SK-N-SH (cell line): ENCODE measurements at regions not wholly inside any gene's neighbourhood (a gene's known extent, or its start where the extent isn't known, plus 50 kb on each side); places are given as distances from the start of the nearest gene placed in this dataset.

Experiments used
- CTCF ChIA-PET: fragments of 300-600, 350-600 bp; formaldehyde crosslinking; extraction: SDS; loops from one replicate; lab custom pipeline; 2021; lab: Yijun Ruan, JAX
- POLR2A ChIA-PET: fragments of 350-600 bp; sonication (Branson Sonifier 250); formaldehyde crosslinking; extraction: SDS; loops from one replicate; lab custom pipeline; 2020; ENCODE audit warnings: antibody characterized with exemption, inconsistent platforms; lab: Yijun Ruan, JAX
- DNase-seq: peaks from one replicate; pipeline ENCODE4 v3.0.0; 2012
- H2AFZ ChIP-seq: fragments of 200-600 bp; sonication (generic); 2 replicates; pipeline ENCODE4 v1.8.1; 2016; ENCODE audit warnings: antibody characterized with exemption, mild to moderate bottlenecking, low read depth
- H3F3A ChIP-seq: fragments of 200-600 bp; sonication (generic); replicated peaks from 2 replicates; pipeline ENCODE3; 2016; ENCODE audit warnings: antibody characterized with exemption, mild to moderate bottlenecking; ENCODE audit not compliant: insufficient read depth
- H3K27ac ChIP-seq, 2 experiments: fragments of 200-500 bp in 1 of 2; fragments of 200-600 bp in 1 of 2; sonication (Bioruptor generic) in 1 of 2; sonication (generic), shearing (Covaris generic) in 1 of 2; 2 replicates each; pipeline versions ENCODE4 v1.5.1 to v1.6.1; 2014 to 2016; ENCODE audit warnings: low read depth in 2 of 2, inconsistent platforms in 1 of 2, low read length in 1 of 2, mild to moderate bottlenecking in 1 of 2, mixed read lengths in 1 of 2
- H3K27me3 ChIP-seq: fragments of 200-600 bp; sonication (generic), shearing (Covaris generic); 2 replicates; pipeline ENCODE4 v1.6.1; 2016; ENCODE audit warnings: mixed run types; ENCODE audit not compliant: insufficient read depth
- H3K36me3 ChIP-seq, 2 experiments: fragments of 200-500 bp in 1 of 2; fragments of 200-600 bp in 1 of 2; sonication (Bioruptor generic) in 1 of 2; sonication (generic) in 1 of 2; replicated peaks in 1 of 2; 2 replicates each; pipeline versions ENCODE3 to v1.5.1; 2014 to 2016; ENCODE audit warnings: low read length in 1 of 2, mild to moderate bottlenecking in 1 of 2; ENCODE audit not compliant: insufficient read depth in 2 of 2, control insufficient read depth in 1 of 2
- H3K4me1 ChIP-seq, 2 experiments: fragments of 200-500 bp in 1 of 2; fragments of 200-600 bp in 1 of 2; sonication (Bioruptor generic) in 1 of 2; sonication (generic), shearing (Covaris generic) in 1 of 2; 2 replicates each; pipeline versions ENCODE4 v1.5.1 to v1.6.1; 2014 to 2016; ENCODE audit warnings: low read depth in 1 of 2, low read length in 1 of 2, mixed run types in 1 of 2; ENCODE audit not compliant: insufficient read depth in 2 of 2, control insufficient read depth in 1 of 2
- H3K4me2 ChIP-seq: fragments of 200-600 bp; sonication (generic), shearing (Covaris generic); 2 replicates; pipeline ENCODE4 v1.6.1; 2017; ENCODE audit warnings: mixed run types
- H3K4me3 ChIP-seq, 2 experiments: fragments of 200-500 bp in 1 of 2; fragments of 200-600 bp in 1 of 2; sonication (Bioruptor generic) in 1 of 2; sonication (generic), shearing (Covaris generic) in 1 of 2; 2 replicates each; pipeline versions ENCODE4 v1.5.1 to v1.8.1; 2014 to 2016; ENCODE audit warnings: low read depth in 2 of 2, inconsistent platforms in 1 of 2, low read length in 1 of 2, mild to moderate bottlenecking in 1 of 2, mixed read lengths in 1 of 2, moderate library complexity in 1 of 2
- H3K79me2 ChIP-seq: fragments of 200-600 bp; sonication (generic); 2 replicates; pipeline ENCODE4 v1.8.1; 2017; ENCODE audit warnings: mild to moderate bottlenecking; ENCODE audit not compliant: insufficient read depth
- H3K9ac ChIP-seq: fragments of 200-600 bp; sonication (generic); 2 replicates; pipeline ENCODE4 v1.6.1; 2017; ENCODE audit warnings: mixed run types
- H3K9me2 ChIP-seq: fragments of 200-600 bp; sonication (generic); 2 replicates; pipeline ENCODE4 v1.6.1; 2017; ENCODE audit warnings: mixed run types
- H3K9me3 ChIP-seq: fragments of 200-600 bp; sonication (generic); 2 replicates; pipeline ENCODE4 v1.6.1; 2017; ENCODE audit warnings: mixed run types, mild to moderate bottlenecking, moderate library complexity
- H4K20me1 ChIP-seq: fragments of 200-600 bp; sonication (generic); 2 replicates; pipeline ENCODE4 v1.6.1; 2017; ENCODE audit warnings: mild to moderate bottlenecking, mixed run types; ENCODE audit not compliant: insufficient read depth
- CHD2 ChIP-seq: fragments of 150-350 bp; IDR thresholded peaks from 2 replicates; pipeline ENCODE4 v1.6.1; 2018; ENCODE audit warnings: low read length; ENCODE audit not compliant: partially characterized antibody
- ELF1 ChIP-seq: IDR thresholded peaks from 2 replicates; pipeline ENCODE4 v1.4.0; 2012
- EP300 ChIP-seq, 2 experiments: IDR thresholded peaks; 2 replicates each; pipeline versions ENCODE4 v1.4.0 to v1.6.1; 2012; ENCODE audit warnings: borderline replicate concordance in 1 of 2, low read depth in 1 of 2, low read length in 1 of 2
- EZH2phosphoT487 ChIP-seq: fragments of 200-600 bp; sonication (generic); IDR thresholded peaks from 2 replicates; pipeline ENCODE4 v1.6.1; 2017; ENCODE audit warnings: low read depth, mixed run types, mild to moderate bottlenecking, antibody characterized with exemption, moderate library complexity, borderline replicate concordance
- FOSL2 ChIP-seq: IDR thresholded peaks from 2 replicates; pipeline ENCODE4 v1.4.0; 2012; ENCODE audit warnings: low read depth, mild to moderate bottlenecking, moderate library complexity, borderline replicate concordance
- FOXM1 ChIP-seq: IDR thresholded peaks from 2 replicates; pipeline ENCODE4 v1.4.0; 2012; ENCODE audit warnings: low read depth, mild to moderate bottlenecking
- GABPA ChIP-seq: IDR thresholded peaks from 2 replicates; pipeline ENCODE4 v1.4.0; 2012; ENCODE audit warnings: low read depth, mild to moderate bottlenecking
- GATA2 ChIP-seq: sonication (generic); formaldehyde crosslinking; IDR thresholded peaks from 2 replicates; pipeline ENCODE4 v1.5.0; 2020; ENCODE audit warnings: mild to moderate bottlenecking, missing genetic modification reagents
- MEF2A ChIP-seq: IDR thresholded peaks from 2 replicates; pipeline ENCODE4 v1.4.0; 2012; ENCODE audit warnings: low read depth, borderline replicate concordance
- MXI1 ChIP-seq: IDR thresholded peaks from 2 replicates; pipeline ENCODE4 v1.6.1; 2012; ENCODE audit warnings: mild to moderate bottlenecking, low read depth, low read length, improper control_type of control experiment
- NFIC ChIP-seq: IDR thresholded peaks from 2 replicates; pipeline ENCODE4 v1.4.0; 2012; ENCODE audit warnings: borderline replicate concordance
- POLR2AphosphoS5 ChIP-seq: IDR thresholded peaks from 2 replicates; pipeline ENCODE4 v1.6.1; 2012; ENCODE audit warnings: low read depth, low read length
- RCOR1 ChIP-seq: fragments of 150-350 bp; IDR thresholded peaks from 2 replicates; pipeline ENCODE4 v1.6.1; 2017; ENCODE audit warnings: antibody characterized with exemption, low read length
- RXRA ChIP-seq: IDR thresholded peaks from 2 replicates; pipeline ENCODE4 v1.4.0; 2012; ENCODE audit warnings: low read depth, mild to moderate bottlenecking, borderline replicate concordance
- TAF1 ChIP-seq: IDR thresholded peaks from 2 replicates; pipeline ENCODE4 v1.6.1; 2012; ENCODE audit warnings: low read depth, mild to moderate bottlenecking, low read length, moderate library complexity, borderline replicate concordance
- TEAD4 ChIP-seq: IDR thresholded peaks from 2 replicates; pipeline ENCODE4 v1.4.0; 2012; ENCODE audit warnings: mild to moderate bottlenecking, borderline replicate concordance; ENCODE audit not compliant: insufficient read depth
- YY1 ChIP-seq: IDR thresholded peaks from 2 replicates; pipeline ENCODE4 v1.4.0; 2012; ENCODE audit warnings: low read depth, mild to moderate bottlenecking
- WGBS: methylation state at CpG from one replicate; pipeline ENCODE4 v1.1.6; 2017; ENCODE audit warnings: low lambda C conversion rate; 5-methylcytosine and 5-hydroxymethylcytosine counted together
- TF ChIP-seq, protein P1 (sequence below): fragments of 150-350 bp; IDR thresholded peaks from 2 replicates; pipeline ENCODE4 v1.6.1; 2017; ENCODE audit warnings: antibody characterized with exemption, low read length, low read depth, borderline replicate concordance
- TF ChIP-seq, protein P2 (sequence below): IDR thresholded peaks from 2 replicates; pipeline ENCODE4; 2012
- TF ChIP-seq, protein P3 (sequence below): IDR thresholded peaks from 2 replicates; pipeline ENCODE4 v1.4.0; 2012; ENCODE audit warnings: low read depth, borderline replicate concordance
- TF ChIP-seq, protein P4 (sequence below): IDR thresholded peaks from 2 replicates; pipeline ENCODE4 v1.6.1; 2012; ENCODE audit warnings: mild to moderate bottlenecking, low read depth, low read length, moderate library complexity
- TF ChIP-seq, protein P5 (sequence below): fragments of 150-350 bp; IDR thresholded peaks from 2 replicates; pipeline ENCODE4 v1.6.1; 2016; ENCODE audit warnings: mild to moderate bottlenecking, low read depth, low read length
- TF ChIP-seq, protein P6 (sequence below): IDR thresholded peaks from 2 replicates; pipeline ENCODE4 v1.4.0; 2012; ENCODE audit warnings: low read depth
- TF ChIP-seq, protein P7 (sequence below): IDR thresholded peaks from 2 replicates; pipeline ENCODE4 v1.4.0; 2012; ENCODE audit warnings: low read depth, borderline replicate concordance

DNA sequence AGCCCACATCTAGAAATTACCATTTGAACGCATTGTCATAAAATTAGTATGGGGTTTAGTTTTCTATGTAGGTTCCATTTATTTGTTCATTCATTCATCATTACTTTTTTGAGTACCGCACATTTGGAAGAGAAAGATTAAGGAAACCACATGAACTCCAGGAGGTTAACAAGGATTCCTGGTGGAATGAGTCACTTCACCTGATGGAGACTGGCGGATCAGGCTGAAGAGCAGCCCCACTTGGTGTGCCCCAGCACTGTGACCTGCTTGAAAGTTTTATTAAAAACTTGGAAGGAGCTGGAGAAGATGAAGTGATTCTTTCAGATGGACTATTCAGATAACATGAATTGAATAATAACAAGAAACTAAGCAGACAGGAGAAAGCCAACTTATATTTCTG is 293.6 kb upstream of the CDH11 start:
- Histone ChIP-seq H3K36me3 (no peaks in the 10 kb centered on the region), H4K20me1 (no peaks in the 10 kb centered on the region), H3K9me3 (no peaks in the 10 kb centered on the region), H3K27me3 (no peaks in the 10 kb centered on the region), H3K4me2 (no peak overlapping the region), H3F3A (peaks cover 17% of the 10 kb centered on the region), H2AFZ (no peak overlapping the region), H3K9ac (no peak overlapping the region), H3K4me3 (no peak overlapping the region), H3K9me2 (no peaks in the 10 kb centered on the region), H3K27ac (peak overlapping the region; percentile 49 to 72; a peak in 2 of 4 replicates), H3K79me2 (no peaks in the 10 kb centered on the region), H3K4me1 (peaks cover 2 to 12% of the 10 kb centered on the region in 2 experiments)
- 23% methylated on average over 3 of the region's 3 CpGs for whole genome bisulfite sequencing
- DNase-seq: no peak
- ChIA-PET POLR2A (interaction anchor here (0.6 kb wide), 1 partner anchor 131 kb away, joined by 4 read pairs; no protein-coding TSS in a partner anchor), CTCF (interaction anchor here (1.5 kb wide), 1 partner anchor 14 kb away, joined by 3 read pairs; no protein-coding TSS in a partner anchor)
- peak; percentile 76; the same call in 1 of the 2 replicates for TF ChIP-seq FOSL2
- 0 out of 2 replicates have a peak, but pooled peaks have one; percentile 64 for TF ChIP-seq TEAD4
- TF ChIP-seq, protein P1, sequence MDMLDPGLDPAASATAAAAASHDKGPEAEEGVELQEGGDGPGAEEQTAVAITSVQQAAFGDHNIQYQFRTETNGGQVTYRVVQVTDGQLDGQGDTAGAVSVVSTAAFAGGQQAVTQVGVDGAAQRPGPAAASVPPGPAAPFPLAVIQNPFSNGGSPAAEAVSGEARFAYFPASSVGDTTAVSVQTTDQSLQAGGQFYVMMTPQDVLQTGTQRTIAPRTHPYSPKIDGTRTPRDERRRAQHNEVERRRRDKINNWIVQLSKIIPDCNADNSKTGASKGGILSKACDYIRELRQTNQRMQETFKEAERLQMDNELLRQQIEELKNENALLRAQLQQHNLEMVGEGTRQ: no peak
- TF ChIP-seq NFIC: peak; percentile 53; the same call in 1 of the 2 replicates
- no peak for TF ChIP-seq GABPA
- TF ChIP-seq, protein P2, sequence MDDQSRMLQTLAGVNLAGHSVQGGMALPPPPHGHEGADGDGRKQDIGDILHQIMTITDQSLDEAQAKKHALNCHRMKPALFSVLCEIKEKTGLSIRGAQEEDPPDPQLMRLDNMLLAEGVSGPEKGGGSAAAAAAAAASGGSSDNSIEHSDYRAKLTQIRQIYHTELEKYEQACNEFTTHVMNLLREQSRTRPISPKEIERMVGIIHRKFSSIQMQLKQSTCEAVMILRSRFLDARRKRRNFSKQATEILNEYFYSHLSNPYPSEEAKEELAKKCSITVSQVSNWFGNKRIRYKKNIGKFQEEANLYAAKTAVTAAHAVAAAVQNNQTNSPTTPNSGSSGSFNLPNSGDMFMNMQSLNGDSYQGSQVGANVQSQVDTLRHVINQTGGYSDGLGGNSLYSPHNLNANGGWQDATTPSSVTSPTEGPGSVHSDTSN: peak; percentile 70
- no peak for TF ChIP-seq POLR2AphosphoS5
- peak; percentile 82; the same call in 1 of the 2 replicates for TF ChIP-seq RXRA
- TF ChIP-seq EZH2phosphoT487: no peak
- TF ChIP-seq, protein P3, sequence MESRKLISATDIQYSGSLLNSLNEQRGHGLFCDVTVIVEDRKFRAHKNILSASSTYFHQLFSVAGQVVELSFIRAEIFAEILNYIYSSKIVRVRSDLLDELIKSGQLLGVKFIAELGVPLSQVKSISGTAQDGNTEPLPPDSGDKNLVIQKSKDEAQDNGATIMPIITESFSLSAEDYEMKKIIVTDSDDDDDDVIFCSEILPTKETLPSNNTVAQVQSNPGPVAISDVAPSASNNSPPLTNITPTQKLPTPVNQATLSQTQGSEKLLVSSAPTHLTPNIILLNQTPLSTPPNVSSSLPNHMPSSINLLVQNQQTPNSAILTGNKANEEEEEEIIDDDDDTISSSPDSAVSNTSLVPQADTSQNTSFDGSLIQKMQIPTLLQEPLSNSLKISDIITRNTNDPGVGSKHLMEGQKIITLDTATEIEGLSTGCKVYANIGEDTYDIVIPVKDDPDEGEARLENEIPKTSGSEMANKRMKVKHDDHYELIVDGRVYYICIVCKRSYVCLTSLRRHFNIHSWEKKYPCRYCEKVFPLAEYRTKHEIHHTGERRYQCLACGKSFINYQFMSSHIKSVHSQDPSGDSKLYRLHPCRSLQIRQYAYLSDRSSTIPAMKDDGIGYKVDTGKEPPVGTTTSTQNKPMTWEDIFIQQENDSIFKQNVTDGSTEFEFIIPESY: no peak
- TF ChIP-seq, protein P4, sequence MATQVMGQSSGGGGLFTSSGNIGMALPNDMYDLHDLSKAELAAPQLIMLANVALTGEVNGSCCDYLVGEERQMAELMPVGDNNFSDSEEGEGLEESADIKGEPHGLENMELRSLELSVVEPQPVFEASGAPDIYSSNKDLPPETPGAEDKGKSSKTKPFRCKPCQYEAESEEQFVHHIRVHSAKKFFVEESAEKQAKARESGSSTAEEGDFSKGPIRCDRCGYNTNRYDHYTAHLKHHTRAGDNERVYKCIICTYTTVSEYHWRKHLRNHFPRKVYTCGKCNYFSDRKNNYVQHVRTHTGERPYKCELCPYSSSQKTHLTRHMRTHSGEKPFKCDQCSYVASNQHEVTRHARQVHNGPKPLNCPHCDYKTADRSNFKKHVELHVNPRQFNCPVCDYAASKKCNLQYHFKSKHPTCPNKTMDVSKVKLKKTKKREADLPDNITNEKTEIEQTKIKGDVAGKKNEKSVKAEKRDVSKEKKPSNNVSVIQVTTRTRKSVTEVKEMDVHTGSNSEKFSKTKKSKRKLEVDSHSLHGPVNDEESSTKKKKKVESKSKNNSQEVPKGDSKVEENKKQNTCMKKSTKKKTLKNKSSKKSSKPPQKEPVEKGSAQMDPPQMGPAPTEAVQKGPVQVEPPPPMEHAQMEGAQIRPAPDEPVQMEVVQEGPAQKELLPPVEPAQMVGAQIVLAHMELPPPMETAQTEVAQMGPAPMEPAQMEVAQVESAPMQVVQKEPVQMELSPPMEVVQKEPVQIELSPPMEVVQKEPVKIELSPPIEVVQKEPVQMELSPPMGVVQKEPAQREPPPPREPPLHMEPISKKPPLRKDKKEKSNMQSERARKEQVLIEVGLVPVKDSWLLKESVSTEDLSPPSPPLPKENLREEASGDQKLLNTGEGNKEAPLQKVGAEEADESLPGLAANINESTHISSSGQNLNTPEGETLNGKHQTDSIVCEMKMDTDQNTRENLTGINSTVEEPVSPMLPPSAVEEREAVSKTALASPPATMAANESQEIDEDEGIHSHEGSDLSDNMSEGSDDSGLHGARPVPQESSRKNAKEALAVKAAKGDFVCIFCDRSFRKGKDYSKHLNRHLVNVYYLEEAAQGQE: no peak
- peak; percentile 39 to 86; a peak in 3 of 4 replicates for TF ChIP-seq EP300 (IDR thresholded peaks at IDR 0.05; ENCODE audit: borderline replicate concordance in 1 of 2, low read depth in 1 of 2, low read length in 1 of 2)
- TF ChIP-seq ELF1: no peak
- TF ChIP-seq GATA2 (CRISPR knock-in tag): no peak
- TF ChIP-seq, protein P5, sequence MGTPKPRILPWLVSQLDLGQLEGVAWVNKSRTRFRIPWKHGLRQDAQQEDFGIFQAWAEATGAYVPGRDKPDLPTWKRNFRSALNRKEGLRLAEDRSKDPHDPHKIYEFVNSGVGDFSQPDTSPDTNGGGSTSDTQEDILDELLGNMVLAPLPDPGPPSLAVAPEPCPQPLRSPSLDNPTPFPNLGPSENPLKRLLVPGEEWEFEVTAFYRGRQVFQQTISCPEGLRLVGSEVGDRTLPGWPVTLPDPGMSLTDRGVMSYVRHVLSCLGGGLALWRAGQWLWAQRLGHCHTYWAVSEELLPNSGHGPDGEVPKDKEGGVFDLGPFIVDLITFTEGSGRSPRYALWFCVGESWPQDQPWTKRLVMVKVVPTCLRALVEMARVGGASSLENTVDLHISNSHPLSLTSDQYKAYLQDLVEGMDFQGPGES: no peak
- TF ChIP-seq CHD2: no peak
- TF ChIP-seq, protein P6, sequence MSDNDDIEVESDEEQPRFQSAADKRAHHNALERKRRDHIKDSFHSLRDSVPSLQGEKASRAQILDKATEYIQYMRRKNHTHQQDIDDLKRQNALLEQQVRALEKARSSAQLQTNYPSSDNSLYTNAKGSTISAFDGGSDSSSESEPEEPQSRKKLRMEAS: no peak
- TF ChIP-seq, protein P7, sequence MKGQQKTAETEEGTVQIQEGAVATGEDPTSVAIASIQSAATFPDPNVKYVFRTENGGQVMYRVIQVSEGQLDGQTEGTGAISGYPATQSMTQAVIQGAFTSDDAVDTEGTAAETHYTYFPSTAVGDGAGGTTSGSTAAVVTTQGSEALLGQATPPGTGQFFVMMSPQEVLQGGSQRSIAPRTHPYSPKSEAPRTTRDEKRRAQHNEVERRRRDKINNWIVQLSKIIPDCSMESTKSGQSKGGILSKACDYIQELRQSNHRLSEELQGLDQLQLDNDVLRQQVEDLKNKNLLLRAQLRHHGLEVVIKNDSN: no peak
- TF ChIP-seq MXI1: no peak
- TF ChIP-seq YY1: no peak
- TF ChIP-seq MEF2A: peak; percentile 27; the same call in 1 of the 2 replicates
- no peak for TF ChIP-seq RCOR1
- no peak for TF ChIP-seq TAF1
- peak; percentile 65; the same call in 1 of the 2 replicates for TF ChIP-seq FOXM1
